ENCODE measurements at regions not wholly inside any gene's neighbourhood (a gene's known extent, or its start where the extent isn't known, plus 50 kb on each side); places are given as distances from the start of the nearest gene placed in this dataset.
"Not testable (repeated sequence)": the region's sequence is repeated elsewhere in the genome, so short reads cannot be mapped to it uniquely, and the experiment has no call there.

DNA sequence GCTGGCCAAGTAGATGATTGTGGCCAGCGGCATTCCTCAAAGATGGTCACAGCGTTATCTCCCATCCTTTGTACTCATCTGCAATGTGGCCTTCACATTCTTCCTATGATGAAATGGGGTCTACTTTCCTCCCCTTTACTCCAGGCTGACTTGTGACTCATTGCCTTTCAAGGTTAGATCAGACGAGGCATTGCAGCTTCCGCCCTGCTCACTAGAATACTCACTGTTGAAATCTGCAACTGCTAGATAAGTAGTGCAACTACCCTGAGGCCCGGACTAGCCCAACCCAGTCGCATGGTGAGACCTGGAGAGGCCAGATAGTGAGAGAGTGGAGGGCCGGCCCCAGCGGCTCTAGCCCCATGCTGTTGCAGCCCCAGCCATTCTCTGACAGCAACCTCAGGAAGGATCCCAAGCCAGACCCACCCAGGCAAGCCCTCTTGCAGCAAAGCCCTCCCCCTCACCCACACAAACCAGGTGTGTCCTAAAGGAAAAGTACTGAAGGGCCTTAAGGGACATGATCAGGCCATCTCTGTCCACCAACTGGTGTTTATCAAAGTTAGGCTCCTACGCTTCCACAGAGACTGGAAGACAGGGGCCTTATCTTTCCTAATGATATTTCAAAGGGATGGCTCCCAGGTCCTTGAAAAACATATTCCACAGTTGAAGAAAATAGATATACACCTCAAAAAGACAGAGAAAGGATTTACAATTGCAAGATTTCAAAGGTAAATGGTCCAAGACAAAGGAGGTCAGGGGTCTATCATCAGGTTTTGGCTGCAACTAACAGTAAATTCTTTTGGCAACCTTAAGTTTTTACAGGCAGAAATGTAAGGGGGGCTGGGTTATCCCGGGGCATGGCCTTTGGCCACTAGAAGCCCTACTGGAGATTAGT, 107.2 kb upstream of the TRIM24 start:
- Mint-ChIP-seq H3K36me3 (no peaks in the 10 kb centered on the region), H3K4me3 (no peak overlapping the region), H3K4me1 (no peaks in the 10 kb centered on the region), H3K27ac (no peak overlapping the region), H3K9me3 (no peaks in the 10 kb centered on the region), H3K27me3 (no peaks in the 10 kb centered on the region)

GRCh38 chr7:138354066-138354465, 106.0 kb upstream of the TRIM24 start:
- H3K27me3 Mint-ChIP-seq, result no peaks in the 10 kb centered on the region
- no peaks in the 10 kb centered on the region for H3K36me3 Mint-ChIP-seq
- H3K27ac Mint-ChIP-seq, result no peak overlapping the region

GRCh38 chr7:138355254-138355653, 104.8 kb upstream of the TRIM24 start:
- no peaks in the 10 kb centered on the region for H3K4me1 Mint-ChIP-seq
- H3K9me3 Mint-ChIP-seq, result no peaks in the 10 kb centered on the region
- no peak overlapping the region for H3K27ac Mint-ChIP-seq
- no peaks in the 10 kb centered on the region for H3K36me3 Mint-ChIP-seq
- H3K4me3 Mint-ChIP-seq, result no peak overlapping the region
- no peaks in the 10 kb centered on the region for H3K27me3 Mint-ChIP-seq

More at GRCh38 chr7:138354066-138354465, 106.0 kb upstream of the TRIM24 start:
- Mint-ChIP-seq H3K4me3 (no peak overlapping the region), H3K4me1 (no peaks in the 10 kb centered on the region), H3K9me3 (no peaks in the 10 kb centered on the region)

- Mint-ChIP-seq H3K27ac (no peak overlapping the region), H3K4me3 (no peak overlapping the region), H3K36me3 (no peaks in the 10 kb centered on the region), H3K4me1 (no peaks in the 10 kb centered on the region), H3K9me3 (no peaks in the 10 kb centered on the region), H3K27me3 (no peaks in the 10 kb centered on the region)
Measured at GRCh38 chr7:138358850-138359341, 101.2 kb upstream of the TRIM24 start.

GRCh38 chr7:138359870-138360559, 100.0 kb upstream of the TRIM24 start:
- Mint-ChIP-seq H3K36me3 (no peaks in the 10 kb centered on the region), H3K9me3 (no peaks in the 10 kb centered on the region), H3K27me3 (no peaks in the 10 kb centered on the region), H3K4me3 (no peak overlapping the region), H3K27ac (no peak overlapping the region), H3K4me1 (no peaks in the 10 kb centered on the region)

DNA sequence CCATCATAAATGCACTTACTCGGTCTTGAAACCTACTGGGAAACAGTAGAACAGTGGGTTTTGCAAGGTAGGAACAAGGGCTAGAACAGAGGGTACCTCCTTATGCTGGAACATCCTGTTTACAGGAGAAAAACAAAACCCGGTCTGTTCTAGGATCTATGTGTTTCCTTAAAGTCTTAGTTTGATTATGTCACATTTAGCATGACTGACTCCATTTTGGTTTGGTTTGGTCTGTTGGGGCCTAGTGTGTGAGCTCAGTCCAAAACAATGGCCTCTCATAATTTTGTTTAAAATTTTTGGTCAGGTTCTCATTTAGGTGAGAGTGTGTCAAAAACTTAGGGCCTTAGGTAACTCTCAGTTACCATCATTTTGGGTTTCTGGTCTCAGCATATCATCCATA, 96.3 kb upstream of the TRIM24 start:
- Mint-ChIP-seq H3K27me3 (peaks cover 2% of the 10 kb centered on the region), H3K4me1 (no peaks in the 10 kb centered on the region), H3K4me3 (no peak overlapping the region), H3K9me3 (peaks cover 5% of the 10 kb centered on the region), H3K36me3 (no peaks in the 10 kb centered on the region), H3K27ac (no peak overlapping the region)

- H3K4me1 Mint-ChIP-seq, H3K4me3 Mint-ChIP-seq, H3K27ac Mint-ChIP-seq, H3K27me3 Mint-ChIP-seq, H3K36me3 Mint-ChIP-seq, H3K9me3 Mint-ChIP-seq: not testable (repeated sequence)
Measured at GRCh38 chr7:138366137-138366536, 93.9 kb upstream of the TRIM24 start.

- H3K36me3 Mint-ChIP-seq, H3K4me3 Mint-ChIP-seq, H3K9me3 Mint-ChIP-seq, H3K27me3 Mint-ChIP-seq, H3K27ac Mint-ChIP-seq, H3K4me1 Mint-ChIP-seq: not testable (repeated sequence)
Measured at GRCh38 chr7:138366676-138367075, 93.4 kb upstream of the TRIM24 start.

DNA sequence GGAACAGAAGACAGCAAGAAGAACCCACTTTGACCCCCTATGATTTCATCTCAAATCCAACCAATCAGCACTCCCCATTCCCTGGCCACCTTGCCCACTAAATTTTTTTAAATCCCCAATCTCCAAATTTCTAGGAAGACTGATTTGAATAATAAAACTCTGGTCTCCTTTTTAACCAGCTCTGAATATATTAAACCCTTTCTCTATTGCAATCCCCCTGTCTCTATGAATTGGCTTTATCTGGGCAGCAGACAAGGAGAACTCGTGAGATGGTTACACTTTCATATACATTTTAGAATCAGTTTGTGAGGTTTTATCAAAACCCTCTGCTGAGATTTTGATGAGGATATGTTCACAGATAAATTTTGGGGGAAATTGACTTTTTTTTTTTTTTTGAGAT, 90.3 kb upstream of the TRIM24 start:
- Mint-ChIP-seq H3K9me3 (peaks cover 5% of the 10 kb centered on the region), H3K27me3 (peaks cover 9% of the 10 kb centered on the region), H3K36me3 (no peaks in the 10 kb centered on the region), H3K4me1 (no peaks in the 10 kb centered on the region), H3K4me3 (no peak overlapping the region), H3K27ac (no peak overlapping the region)

GRCh38 chr7:138370956-138371355, 89.1 kb upstream of the TRIM24 start:
- Mint-ChIP-seq H3K27me3 (peaks cover 9% of the 10 kb centered on the region), H3K4me3 (no peak overlapping the region), H3K36me3 (no peaks in the 10 kb centered on the region), H3K9me3 (peaks cover 5% of the 10 kb centered on the region), H3K27ac (no peak overlapping the region), H3K4me1 (no peaks in the 10 kb centered on the region)

DNA sequence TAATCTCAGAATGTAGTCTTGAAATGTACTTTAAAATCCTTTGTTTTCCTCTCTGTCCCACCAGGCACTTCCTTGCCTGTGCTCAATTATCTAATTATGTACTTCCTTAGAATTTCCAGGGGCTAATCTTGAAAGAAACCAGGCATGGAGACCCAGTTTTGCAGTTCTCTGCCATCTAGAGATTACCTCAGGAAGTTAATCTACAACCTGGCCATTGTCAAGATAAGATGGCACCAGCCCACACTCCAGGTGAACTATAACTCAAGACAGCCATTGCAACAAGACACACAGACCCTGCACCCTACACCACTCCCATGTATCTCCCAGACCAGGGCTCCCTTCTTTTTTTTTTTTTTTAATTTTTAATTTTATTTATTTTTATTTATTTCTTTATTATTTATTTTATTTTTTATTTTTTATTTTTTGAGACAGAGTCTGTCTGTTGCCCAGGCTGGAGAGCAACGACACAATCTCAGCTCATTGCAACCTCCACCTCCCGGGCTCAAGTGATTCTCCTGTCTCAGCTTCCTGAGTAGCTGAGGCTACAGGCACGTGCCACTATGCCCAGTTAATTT, 85.9 kb upstream of the TRIM24 start:
- Mint-ChIP-seq H3K36me3 (no peaks in the 10 kb centered on the region), H3K27me3 (peaks cover 6% of the 10 kb centered on the region), H3K9me3 (no peaks in the 10 kb centered on the region), H3K4me3 (no peak overlapping the region), H3K4me1 (no peaks in the 10 kb centered on the region), H3K27ac (no peak overlapping the region)

DNA sequence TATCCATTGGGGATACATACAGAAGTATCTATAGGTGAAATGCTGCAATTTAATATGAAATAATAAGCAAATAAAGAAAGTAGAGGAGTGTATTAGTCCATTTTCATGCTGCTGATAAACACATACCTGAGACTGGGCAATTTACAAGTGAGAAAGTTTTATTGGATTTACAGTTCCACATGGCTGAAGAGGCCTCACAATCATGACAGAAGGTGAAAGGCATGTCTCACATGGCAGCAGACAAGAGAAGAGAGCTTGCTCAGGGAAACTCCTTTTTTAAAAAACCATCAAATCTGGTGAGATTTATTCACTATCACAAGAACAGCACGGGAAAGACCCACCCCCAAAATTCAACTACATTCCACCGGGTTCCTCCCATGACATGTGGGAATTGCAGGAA, 82.8 kb upstream of the TRIM24 start:
- H3K4me3 Mint-ChIP-seq, result no peak overlapping the region

GRCh38 chr7:138378741-138379559, 81.1 kb upstream of the TRIM24 start:
- H3K4me1 Mint-ChIP-seq, result no peaks in the 10 kb centered on the region
- no peak overlapping the region for H3K27ac Mint-ChIP-seq
- no peaks in the 10 kb centered on the region for H3K27me3 Mint-ChIP-seq
- H3K4me3 Mint-ChIP-seq, result no peak overlapping the region
- no peaks in the 10 kb centered on the region for H3K36me3 Mint-ChIP-seq
- no peaks in the 10 kb centered on the region for H3K9me3 Mint-ChIP-seq

More for the DNA sequence above, 82.8 kb upstream of the TRIM24 start:
- H3K4me1 Mint-ChIP-seq, result no peaks in the 10 kb centered on the region
- H3K27me3 Mint-ChIP-seq, result no peaks in the 10 kb centered on the region
- no peak overlapping the region for H3K27ac Mint-ChIP-seq
- H3K36me3 Mint-ChIP-seq, result no peaks in the 10 kb centered on the region
- no peaks in the 10 kb centered on the region for H3K9me3 Mint-ChIP-seq

- H3K4me1 Mint-ChIP-seq, result no peaks in the 10 kb centered on the region
- H3K4me3 Mint-ChIP-seq, result no peak overlapping the region
- no peaks in the 10 kb centered on the region for H3K27me3 Mint-ChIP-seq
- H3K27ac Mint-ChIP-seq, result no peak overlapping the region
- no peaks in the 10 kb centered on the region for H3K9me3 Mint-ChIP-seq
- H3K36me3 Mint-ChIP-seq, result no peaks in the 10 kb centered on the region
Measured at GRCh38 chr7:138382862-138383565, 77.0 kb upstream of the TRIM24 start.

DNA sequence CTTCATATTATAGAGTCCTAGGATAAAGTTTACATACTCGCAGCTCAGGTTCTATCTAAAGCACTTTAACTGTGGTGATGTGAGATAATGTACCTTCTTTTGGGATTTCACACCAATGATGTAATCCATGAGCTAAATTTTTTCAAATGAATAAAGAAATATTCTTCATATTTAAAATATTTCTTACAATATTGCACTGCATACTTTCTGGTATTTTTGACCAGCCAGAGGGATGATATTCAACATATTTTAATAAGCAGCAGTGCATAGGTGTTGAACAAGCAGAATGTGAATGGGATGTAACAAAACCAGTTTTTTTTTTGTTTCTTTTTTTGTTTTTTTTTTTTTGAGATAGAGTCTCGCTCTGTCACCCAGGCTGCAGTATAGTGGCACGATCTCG, 73.2 kb upstream of the TRIM24 start:
- H3K36me3 Mint-ChIP-seq, result no peaks in the 10 kb centered on the region
- no peaks in the 10 kb centered on the region for H3K27me3 Mint-ChIP-seq
- no peak overlapping the region for H3K27ac Mint-ChIP-seq
- no peaks in the 10 kb centered on the region for H3K9me3 Mint-ChIP-seq
- H3K4me3 Mint-ChIP-seq, result no peak overlapping the region
- H3K4me1 Mint-ChIP-seq, result no peaks in the 10 kb centered on the region

Data from activated naive CD4-positive, alpha-beta T cell treated with anti-CD3 and anti-CD28 coated beads, Interleukin-2, amount 50 U/mL, for 24 hours (primary cell).